GM18867 (cell line): ENCODE measurements at regions not wholly inside any gene's neighbourhood (a gene's known extent, or its start where the extent isn't known, plus 50 kb on each side); places are given as distances from the start of the nearest gene placed in this dataset.

ENCODE experiments used
- ATAC-seq: cut with Tn5 transposase; IDR thresholded peaks from one replicate; pipeline ENCODE4 v1.9.1; 2021; ENCODE audit warnings: mild to moderate bottlenecking, moderate library complexity; ENCODE audit not compliant: unreplicated experiment

GRCh38 chr5:124398460-124398859, 348.0 kb downstream of the ZNF608 start:
- ATAC-seq: no peak

- ATAC-seq: no peak
Observed at GRCh38 chr5:124397317-124397716, 349.1 kb downstream of the ZNF608 start.

- ATAC-seq: no peak
Observed at GRCh38 chr5:124395926-124396325, 350.5 kb downstream of the ZNF608 start.

- no peak for ATAC-seq
Observed at GRCh38 chr5:124395287-124395686, 351.2 kb downstream of the ZNF608 start.

GRCh38 chr5:124394700-124395245, 351.7 kb downstream of the ZNF608 start:
- no peak for ATAC-seq

GRCh38 chr5:124393584-124394379, 352.7 kb downstream of the ZNF608 start:
- ATAC-seq: no peak

GRCh38 chr5:124383693-124384092, 362.7 kb downstream of the ZNF608 start:
- no peak for ATAC-seq

- no peak for ATAC-seq
Observed at GRCh38 chr5:124377386-124377785, 369.1 kb downstream of the ZNF608 start.

- peak; percentile 80 for ATAC-seq
Observed at GRCh38 chr5:124373883-124374282, 372.6 kb downstream of the ZNF608 start.

- no peak for ATAC-seq
Observed at GRCh38 chr5:124372457-124372856, 374.0 kb downstream of the ZNF608 start.

GRCh38 chr5:124371111-124371706, 375.2 kb downstream of the ZNF608 start:
- ATAC-seq: no peak

GRCh38 chr5:124370601-124371000, 375.8 kb downstream of the ZNF608 start:
- ATAC-seq: no peak

GRCh38 chr5:124365361-124365801, 381.1 kb downstream of the ZNF608 start:
- ATAC-seq: no peak

GRCh38 chr5:124355928-124356327, 390.5 kb downstream of the ZNF608 start:
- no peak for ATAC-seq

- ATAC-seq: no peak
Observed at GRCh38 chr5:124353016-124353415, 393.4 kb downstream of the ZNF608 start.

GRCh38 chr5:124352312-124352711, 394.1 kb downstream of the ZNF608 start:
- ATAC-seq: no peak

- ATAC-seq: no peak
Observed at GRCh38 chr5:124349931-124350330, 396.5 kb downstream of the ZNF608 start.

- no peak for ATAC-seq
Observed at GRCh38 chr5:124343451-124343867, 403.0 kb downstream of the ZNF608 start.

- no peak for ATAC-seq
Observed at GRCh38 chr5:124342986-124343385, 403.5 kb downstream of the ZNF608 start.

GRCh38 chr5:124342584-124342983, 403.9 kb downstream of the ZNF608 start:
- no peak for ATAC-seq

- no peak for ATAC-seq
Observed at GRCh38 chr5:124342027-124342471, 404.4 kb downstream of the ZNF608 start.
